GM21423 (cell line): ENCODE measurements at regions not wholly inside any gene's neighbourhood (a gene's known extent, or its start where the extent isn't known, plus 50 kb on each side); places are given as distances from the start of the nearest gene placed in this dataset.
"Not testable (repeated sequence)": the region's sequence is repeated elsewhere in the genome, so short reads cannot be mapped to it uniquely, and the experiment has no call there.

ENCODE experiments used
- ATAC-seq: cut with Tn5 transposase; IDR thresholded peaks from one replicate; pipeline ENCODE4 v1.9.1; 2021; ENCODE audit warnings: mild to moderate bottlenecking, moderate library complexity; ENCODE audit not compliant: unreplicated experiment

GRCh38 chr3:18562364-18563154 lies 137.4 kb upstream of the SATB1 start:
- no peak for ATAC-seq

GRCh38 chr3:18559331-18559842 lies 134.2 kb upstream of the SATB1 start:
- ATAC-seq, result peak; percentile 43

GRCh38 chr3:18558507-18558906 lies 133.4 kb upstream of the SATB1 start:
- ATAC-seq, result no peak

DNA sequence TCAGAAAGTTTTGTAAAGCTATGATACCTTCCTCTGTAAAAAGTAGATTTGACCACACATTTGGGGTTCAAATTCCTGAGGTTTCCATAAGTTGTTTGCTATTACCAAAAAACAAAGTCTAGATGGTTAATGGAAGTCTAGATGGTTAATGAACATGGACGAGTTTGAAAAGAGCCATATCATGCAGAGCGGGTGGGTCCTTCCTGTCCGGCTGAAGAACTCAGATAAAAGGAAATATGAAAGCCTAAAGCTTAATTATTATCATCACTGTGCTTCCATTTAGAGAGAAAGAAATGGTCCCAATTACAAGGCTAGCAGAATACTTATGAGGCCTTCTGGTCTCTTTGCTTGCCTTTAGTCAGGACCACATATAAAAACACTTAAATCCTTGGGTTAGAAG lies 132.1 kb upstream of the SATB1 start:
- no peak for ATAC-seq

DNA sequence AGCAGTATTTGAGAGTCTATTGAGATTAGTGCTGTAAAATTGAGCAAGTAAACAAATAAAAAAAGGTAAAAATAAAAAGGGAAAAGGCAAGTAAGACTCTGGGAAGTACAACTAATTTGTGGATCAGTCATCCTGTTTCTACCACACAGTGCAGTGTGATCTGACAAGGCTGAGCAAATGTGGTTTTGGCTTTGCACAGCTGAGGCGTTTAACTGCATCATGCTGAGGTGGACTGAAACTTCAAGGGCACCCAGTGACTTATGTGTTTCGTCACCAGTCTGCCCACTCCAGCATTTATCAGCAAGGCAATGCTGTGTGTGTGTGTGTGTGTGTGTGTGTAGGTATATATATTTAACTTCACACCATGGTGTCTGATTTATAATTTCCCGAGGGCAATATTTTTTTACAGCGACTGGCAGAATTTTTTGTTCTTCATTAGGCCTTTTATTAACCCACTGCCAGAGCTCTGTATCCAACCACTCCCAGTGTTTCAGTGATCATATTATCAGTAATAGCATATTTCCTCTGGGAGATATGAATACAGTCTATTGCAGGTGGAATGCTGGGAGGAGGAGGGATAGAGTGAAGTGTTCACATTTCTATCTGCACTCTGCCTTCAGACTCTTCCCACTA lies 131.5 kb upstream of the SATB1 start:
- ATAC-seq, result peak; percentile 84

DNA sequence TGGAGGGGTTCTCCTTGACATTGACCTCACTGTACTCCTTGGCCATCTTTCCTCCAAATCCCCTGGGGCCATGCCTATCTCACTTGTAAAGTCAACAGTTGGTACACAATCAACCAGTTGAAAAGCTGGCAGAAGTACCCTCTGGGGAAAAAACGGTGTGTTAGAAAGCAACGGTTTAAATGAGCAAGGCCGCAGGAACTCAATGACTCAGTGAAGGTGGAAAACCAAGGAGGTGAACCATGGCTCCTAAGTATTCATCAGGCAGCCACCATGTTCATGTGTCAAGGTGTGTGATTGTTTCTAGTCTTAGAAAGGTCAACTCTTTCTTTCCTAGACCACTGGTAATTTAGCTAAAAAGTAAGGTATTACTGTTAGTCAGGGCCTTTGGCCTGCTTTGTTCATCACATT lies 130.9 kb upstream of the SATB1 start:
- ATAC-seq, result peak; percentile 25

DNA sequence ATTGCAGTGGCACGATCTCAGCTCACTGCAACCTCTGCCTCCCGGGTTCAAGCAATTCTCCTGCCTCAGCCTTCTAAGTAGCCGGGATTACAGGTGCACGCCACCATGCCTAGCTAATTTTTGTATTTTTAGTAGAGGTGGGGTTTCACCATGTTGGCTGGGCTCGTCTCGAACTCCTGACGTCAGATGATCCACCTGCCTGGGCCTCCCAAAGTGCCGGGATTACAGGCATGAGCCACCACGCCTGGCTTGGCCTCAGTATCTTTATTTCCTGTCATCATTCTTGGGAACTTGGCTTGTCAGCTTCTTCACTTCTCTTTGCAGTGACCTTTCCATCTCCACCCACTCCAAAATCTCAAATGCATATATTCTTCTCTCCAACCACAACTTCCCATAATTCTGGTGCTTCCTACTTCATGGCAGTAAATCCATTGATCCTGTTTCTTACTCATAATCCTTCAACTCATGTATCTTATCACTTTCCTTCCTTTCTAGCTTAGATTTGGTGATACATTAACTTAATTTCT lies 127.5 kb upstream of the SATB1 start:
- ATAC-seq, result not testable (repeated sequence)

DNA sequence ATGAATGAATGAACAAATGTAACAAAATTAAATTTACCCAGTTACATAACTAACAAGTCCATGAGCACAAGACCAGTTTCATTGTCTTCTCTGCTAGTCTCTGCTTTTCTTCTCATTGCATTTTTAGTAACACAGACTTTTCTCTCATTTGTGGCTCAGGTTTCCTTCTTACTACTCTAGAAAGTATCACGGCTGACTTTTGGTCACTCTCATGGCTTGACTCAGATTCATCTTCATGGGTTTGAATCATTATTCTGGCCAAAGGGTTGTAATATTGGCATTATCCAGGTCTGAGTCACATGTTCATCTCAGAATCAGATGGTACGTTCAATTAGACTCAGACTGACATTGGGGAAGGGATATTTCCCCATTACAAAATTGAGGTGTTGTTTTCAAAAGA lies 121.5 kb upstream of the SATB1 start:
- ATAC-seq, result no peak

GRCh38 chr3:18544146-18544545 lies 119.0 kb upstream of the SATB1 start:
- no peak for ATAC-seq

DNA sequence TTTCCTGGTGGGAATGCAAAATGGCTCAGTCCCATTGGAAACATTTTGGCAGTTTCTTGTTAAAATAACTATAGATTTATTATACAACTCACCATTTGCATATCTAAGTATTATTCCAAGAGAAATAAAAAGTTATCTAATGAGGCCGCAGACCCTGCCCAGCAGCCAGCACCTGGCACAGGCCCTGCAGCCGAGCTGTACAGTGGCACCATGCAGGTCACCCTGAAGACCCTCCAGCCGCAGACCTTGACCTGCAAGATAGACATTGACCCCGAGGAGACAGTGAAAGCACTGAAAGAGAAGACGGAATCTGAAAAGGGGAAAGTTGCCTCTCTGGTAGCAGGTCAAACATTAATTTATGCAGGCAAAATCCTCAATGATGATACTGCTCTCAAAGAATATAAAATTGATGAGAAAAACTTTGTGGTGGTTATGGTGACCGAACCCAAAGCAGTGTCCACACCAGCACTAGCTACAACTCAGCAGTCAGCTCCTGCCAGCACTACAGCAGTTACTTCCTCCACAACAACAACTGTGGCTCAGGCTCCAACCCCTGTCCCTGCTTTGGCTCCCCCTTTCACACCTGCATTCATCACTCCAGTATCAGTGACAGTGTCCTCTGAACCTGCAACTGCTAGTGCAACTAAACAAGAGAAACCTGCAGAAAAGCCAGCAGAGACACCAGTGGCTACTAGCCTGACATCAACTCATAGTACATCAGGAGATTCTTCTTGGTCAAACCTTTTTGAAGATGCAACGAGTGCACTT lies 113.5 kb upstream of the SATB1 start:
- no peak for ATAC-seq

DNA sequence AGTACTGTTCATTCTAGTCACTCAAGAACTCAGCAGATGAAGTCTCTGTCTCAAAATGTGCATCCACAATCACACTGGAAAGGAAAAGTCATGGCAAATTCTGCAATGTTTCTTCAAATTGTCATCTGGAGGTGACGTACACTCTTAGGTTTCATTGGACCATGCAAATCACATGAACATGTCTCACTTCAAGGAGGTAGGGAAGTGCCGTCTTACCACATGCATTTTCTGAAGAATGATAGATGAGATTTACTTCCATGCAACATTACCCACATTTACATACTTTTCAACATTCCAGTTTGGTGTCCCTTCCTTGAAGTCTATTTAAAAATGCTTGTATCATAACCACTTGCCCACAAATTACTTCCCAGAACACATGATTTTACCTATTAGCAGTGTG lies 107.9 kb upstream of the SATB1 start:
- no peak for ATAC-seq

GRCh38 chr3:18531662-18532061 lies 106.5 kb upstream of the SATB1 start:
- peak; percentile 93 for ATAC-seq

DNA sequence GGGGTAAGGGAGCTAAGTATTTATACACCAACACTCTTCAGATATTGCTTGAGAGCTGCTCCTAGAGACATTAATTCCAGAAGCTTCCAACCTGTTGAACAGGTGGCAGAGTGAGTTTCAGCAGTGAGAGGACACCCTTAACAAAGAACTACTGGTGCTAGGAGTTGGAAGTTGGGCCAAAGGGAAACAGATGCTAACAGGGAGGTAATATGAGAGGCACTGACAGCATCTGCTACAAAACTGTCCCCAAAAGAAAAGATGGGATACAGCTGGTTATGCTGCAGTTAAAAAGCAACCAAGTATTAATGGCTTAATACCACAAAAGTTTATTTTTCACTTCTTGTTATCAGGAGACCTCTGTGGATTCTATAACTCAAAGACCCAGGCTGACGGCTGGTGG lies 104.5 kb upstream of the SATB1 start:
- ATAC-seq, result no peak

- no peak for ATAC-seq
Observed at GRCh38 chr3:18527691-18528090, 102.6 kb upstream of the SATB1 start.

- ATAC-seq, result no peak
Observed at GRCh38 chr3:18526667-18527066, 101.5 kb upstream of the SATB1 start.

DNA sequence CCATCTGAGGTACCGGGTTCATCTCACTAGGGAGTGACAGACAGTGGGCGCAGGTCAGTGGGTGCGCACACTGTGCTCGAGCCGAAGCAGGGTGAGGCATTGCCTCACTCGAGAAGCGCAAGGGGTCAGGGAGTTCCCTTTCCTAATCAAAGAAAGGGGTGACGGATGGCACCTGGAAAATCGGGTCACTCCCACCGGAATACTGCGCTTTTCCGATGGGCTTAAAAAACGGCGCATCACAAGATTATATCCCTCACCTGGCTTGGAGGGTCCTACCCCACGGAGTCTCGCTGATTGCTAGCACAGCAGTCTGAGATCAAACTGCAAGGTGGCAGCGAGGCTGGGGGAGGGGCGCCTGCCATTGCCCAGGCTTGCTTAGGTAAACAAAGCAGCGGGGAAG lies 91.0 kb upstream of the SATB1 start:
- not testable (repeated sequence) for ATAC-seq

DNA sequence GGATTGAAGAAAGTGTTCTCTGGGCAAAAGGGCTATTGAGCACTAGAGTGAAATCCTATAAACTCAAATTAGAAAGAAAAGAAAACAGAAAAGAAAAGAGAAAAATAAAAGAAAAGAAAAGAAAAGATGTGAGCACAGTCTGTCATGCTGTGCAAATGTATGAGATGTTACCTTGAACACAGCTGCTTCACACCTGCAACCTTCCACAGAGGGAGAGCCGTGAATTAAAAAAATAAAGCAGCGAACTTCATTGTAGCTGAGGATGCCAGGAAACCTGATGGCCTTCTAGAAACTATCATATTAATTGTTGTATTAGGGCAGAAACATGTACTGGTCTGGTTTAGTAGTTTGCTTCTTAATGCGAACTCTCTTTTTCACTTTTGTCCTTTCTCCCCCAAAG lies 88.0 kb upstream of the SATB1 start:
- ATAC-seq, result no peak

GRCh38 chr3:18512007-18512406 lies 86.9 kb upstream of the SATB1 start:
- ATAC-seq, result no peak

GRCh38 chr3:18510947-18511346 lies 85.8 kb upstream of the SATB1 start:
- ATAC-seq, result no peak

- ATAC-seq, result no peak
Observed at GRCh38 chr3:18507333-18507732, 82.2 kb upstream of the SATB1 start.

DNA sequence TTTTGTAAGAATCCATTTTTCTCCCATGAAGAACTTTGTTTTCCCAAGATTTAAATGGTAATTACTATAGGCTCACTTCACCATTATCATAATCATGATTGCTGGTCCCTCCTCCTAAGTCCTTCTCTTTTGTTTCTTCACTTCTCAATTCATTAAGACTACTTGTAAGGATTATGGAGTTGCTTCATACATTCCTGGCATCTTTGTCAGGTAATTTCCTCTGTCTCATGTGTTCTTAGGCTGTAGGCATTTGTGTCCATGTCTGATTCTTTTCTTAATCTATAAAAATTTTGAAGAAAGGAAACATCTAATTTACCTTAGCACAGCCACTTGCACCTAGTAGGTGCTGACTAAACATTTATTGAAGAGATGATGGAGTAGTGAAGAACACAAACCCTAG lies 79.9 kb upstream of the SATB1 start:
- no peak for ATAC-seq
